Endodermal cell (in vitro differentiated cells): ENCODE measurements at regions not wholly inside any gene's neighbourhood (a gene's known extent, or its start where the extent isn't known, plus 50 kb on each side); places are given as distances from the start of the nearest gene placed in this dataset.

Experiments used
- DNase-seq: peaks from one replicate; pipeline ENCODE4 v3.0.0-alpha.2; 2017
- H3K27ac ChIP-seq: 2 replicates; pipeline ENCODE4 v1.5.1; 2013; ENCODE audit warnings: mild to moderate bottlenecking, low read depth, low read length, moderate library complexity
- H3K27me3 ChIP-seq: 2 replicates; pipeline ENCODE4 v1.6.1; 2013; ENCODE audit warnings: mild to moderate bottlenecking, low read length, moderate library complexity; ENCODE audit not compliant: insufficient read depth, control insufficient read depth, poor library complexity, severe bottlenecking
- H3K36me3 ChIP-seq: 2 replicates; pipeline ENCODE4 v1.7.0; 2013; ENCODE audit warnings: mild to moderate bottlenecking, low read length, moderate library complexity; ENCODE audit not compliant: control insufficient read depth, insufficient read depth
- H3K4me1 ChIP-seq: one replicate; pipeline ENCODE4 v1.7.0; 2013; ENCODE audit warnings: low read length; ENCODE audit not compliant: control insufficient read depth, insufficient read depth
- H3K4me3 ChIP-seq: 2 replicates; pipeline ENCODE4 v1.5.1; 2013; ENCODE audit warnings: mild to moderate bottlenecking, low read length, moderate library complexity
- H3K9ac ChIP-seq: 2 replicates; pipeline ENCODE4 v1.6.1; 2013; ENCODE audit warnings: mild to moderate bottlenecking, low read length, moderate library complexity; ENCODE audit not compliant: poor library complexity, severe bottlenecking; ENCODE audit errors: extremely low read depth
- H3K9me3 ChIP-seq: 2 replicates; pipeline ENCODE4 v1.6.1; 2013; ENCODE audit warnings: mild to moderate bottlenecking, low read length, moderate library complexity; ENCODE audit not compliant: control insufficient read depth
- H3K27ac Mint-ChIP-seq: 2 replicates; pipeline ENCODE4 v1.8.0; 2020; ENCODE audit warnings: mixed read lengths
- H3K27me3 Mint-ChIP-seq: 2 replicates; pipeline ENCODE4 v1.8.0; 2021; ENCODE audit warnings: mild to moderate bottlenecking, mixed read lengths; ENCODE audit not compliant: insufficient read depth
- H3K36me3 Mint-ChIP-seq: 2 replicates; pipeline ENCODE4 v1.8.0; 2020; ENCODE audit warnings: low read depth, mixed read lengths
- H3K4me1 Mint-ChIP-seq: 2 replicates; pipeline ENCODE4 v1.8.0; 2020; ENCODE audit warnings: mixed read lengths
- H3K4me3 Mint-ChIP-seq: 2 replicates; pipeline ENCODE4 v1.8.0; 2020; ENCODE audit warnings: mild to moderate bottlenecking, moderate library complexity, mixed read lengths
- H3K9me3 Mint-ChIP-seq: 2 replicates; pipeline ENCODE4 v1.8.0; 2020; ENCODE audit warnings: mild to moderate bottlenecking, mixed read lengths
- CTCF ChIP-seq: fragments of 200-600 bp; sonication (generic); conservative IDR thresholded peaks from 2 replicates; pipeline ENCODE4 v1.5.0; 2021; ENCODE audit warnings: antibody characterized with exemption, mild to moderate bottlenecking
- WGBS, 2 experiments: methylation state at CpG; one replicate each; pipeline versions ENCODE4 v1.1.5 to v1.1.7; 2013; ENCODE audit warnings: missing lambda C conversion rate in 2 of 2, mixed read lengths in 1 of 2; ENCODE audit not compliant: insufficient coverage in 1 of 2, insufficient read length in 1 of 2; 5-methylcytosine and 5-hydroxymethylcytosine counted together

GRCh38 chr3:153431076-153431475, 269.1 kb downstream of the RAP2B start:
- no peaks in the 10 kb centered on the region for H3K4me1 Mint-ChIP-seq
- no peak overlapping the region for H3K27ac Mint-ChIP-seq
- H3K27ac ChIP-seq: no peak overlapping the region
- H3K9ac ChIP-seq: no peak overlapping the region
- no peaks in the 10 kb centered on the region for H3K36me3 Mint-ChIP-seq
- no peaks in the 10 kb centered on the region for H3K36me3 ChIP-seq
- no peaks in the 10 kb centered on the region for H3K4me1 ChIP-seq
- no peak overlapping the region for H3K4me3 Mint-ChIP-seq
- TF ChIP-seq CTCF: no peak
- H3K4me3 ChIP-seq: no peak overlapping the region
- no peak for DNase-seq
- 92% methylated on average over 1 of the region's 1 CpG; no CpG with 5 or more reads in 1 of the 2 experiments for WGBS, 2 experiments
- no peaks in the 10 kb centered on the region for H3K27me3 ChIP-seq
- H3K9me3 Mint-ChIP-seq: no peaks in the 10 kb centered on the region
- no peaks in the 10 kb centered on the region for H3K9me3 ChIP-seq
- no peaks in the 10 kb centered on the region for H3K27me3 Mint-ChIP-seq

- no peaks in the 10 kb centered on the region for H3K27me3 ChIP-seq
- no peak overlapping the region for H3K4me3 ChIP-seq
- DNase-seq: no peak
- WGBS, 2 experiments: 78% methylated on average over 2 of the region's 2 CpGs; no CpG with 5 or more reads in 1 of the 2 experiments
- no peak overlapping the region for H3K27ac Mint-ChIP-seq
- H3K4me1 Mint-ChIP-seq: peaks cover 7% of the 10 kb centered on the region
- no peaks in the 10 kb centered on the region for H3K27me3 Mint-ChIP-seq
- H3K27ac ChIP-seq: no peak overlapping the region
- H3K36me3 ChIP-seq: no peaks in the 10 kb centered on the region
- H3K9ac ChIP-seq: no peak overlapping the region
- no peak for TF ChIP-seq CTCF
- no peaks in the 10 kb centered on the region for H3K36me3 Mint-ChIP-seq
- H3K9me3 Mint-ChIP-seq: no peaks in the 10 kb centered on the region
- no peaks in the 10 kb centered on the region for H3K9me3 ChIP-seq
- no peaks in the 10 kb centered on the region for H3K4me1 ChIP-seq
- no peak overlapping the region for H3K4me3 Mint-ChIP-seq
These were observed 275.6 kb downstream of the RAP2B start for GRCh38 chr3:153437666-153438065.

- Histone ChIP-seq H3K27ac (no peak overlapping the region), H3K9me3 (no peaks in the 10 kb centered on the region), H3K36me3 (no peaks in the 10 kb centered on the region), H3K9ac (no peak overlapping the region), H3K27me3 (no peaks in the 10 kb centered on the region), H3K4me3 (no peak overlapping the region), H3K4me1 (no peaks in the 10 kb centered on the region)
- Mint-ChIP-seq H3K4me3 (no peak overlapping the region), H3K36me3 (no peaks in the 10 kb centered on the region), H3K27me3 (no peaks in the 10 kb centered on the region), H3K9me3 (no peaks in the 10 kb centered on the region), H3K27ac (no peak overlapping the region), H3K4me1 (peaks cover 7% of the 10 kb centered on the region)
- TF ChIP-seq CTCF: no peak
- no peak for DNase-seq
- 89 to 100% methylated on average over 1 to 3 of the region's 3 CpGs for WGBS, 2 experiments
These were observed 276.2 kb downstream of the RAP2B start for GRCh38 chr3:153438271-153438670.
